A549 (cell line): ENCODE measurements at regions not wholly inside any gene's neighbourhood (a gene's known extent, or its start where the extent isn't known, plus 50 kb on each side); places are given as distances from the start of the nearest gene placed in this dataset.

Experiments
- BCL3 ChIP-seq: fragments of >200 bp; sonication (Bioruptor Twin); formaldehyde crosslinking; IDR thresholded peaks from 3 replicates; pipeline ENCODE4 v1.6.1; 2016
- HDAC2 ChIP-seq: fragments of 200-600 bp; sonication (generic); IDR thresholded peaks from 2 replicates; pipeline ENCODE4 v1.6.1; 2016
- KDM1A ChIP-seq: fragments of 200-600 bp; sonication (generic); IDR thresholded peaks from 2 replicates; pipeline ENCODE4 v1.6.1; 2016; ENCODE audit warnings: low read depth, mild to moderate bottlenecking
- NR3C1 ChIP-seq: fragments of >200 bp; sonication (Bioruptor Twin); formaldehyde crosslinking; IDR thresholded peaks from 3 replicates; pipeline ENCODE4 v1.6.1; 2017
- REST ChIP-seq: fragments of 200-600 bp; sonication (generic); IDR thresholded peaks from 2 replicates; pipeline ENCODE4 v1.6.1; 2016; ENCODE audit warnings: antibody characterized with exemption, mild to moderate bottlenecking, moderate library complexity
- ZFP36 ChIP-seq: fragments of 450-650 bp; IDR thresholded peaks from 2 replicates; pipeline ENCODE4 v1.6.1; 2014; ENCODE audit warnings: borderline replicate concordance; ENCODE audit not compliant: partially characterized antibody
- TF ChIP-seq, protein P1 (sequence below): fragments of >200 bp; sonication (Bioruptor Twin); formaldehyde crosslinking; IDR thresholded peaks from 3 replicates; pipeline ENCODE4 v1.5.1; 2016

GRCh38 chr14:38113546-38113945, 94.2 kb upstream of the SSTR1 start:
- TF ChIP-seq ZFP36 (no peak), NR3C1 (no peak), REST (no peak), KDM1A (no peak), BCL3 (no peak), HDAC2 (no peak)
- TF ChIP-seq, protein P1, sequence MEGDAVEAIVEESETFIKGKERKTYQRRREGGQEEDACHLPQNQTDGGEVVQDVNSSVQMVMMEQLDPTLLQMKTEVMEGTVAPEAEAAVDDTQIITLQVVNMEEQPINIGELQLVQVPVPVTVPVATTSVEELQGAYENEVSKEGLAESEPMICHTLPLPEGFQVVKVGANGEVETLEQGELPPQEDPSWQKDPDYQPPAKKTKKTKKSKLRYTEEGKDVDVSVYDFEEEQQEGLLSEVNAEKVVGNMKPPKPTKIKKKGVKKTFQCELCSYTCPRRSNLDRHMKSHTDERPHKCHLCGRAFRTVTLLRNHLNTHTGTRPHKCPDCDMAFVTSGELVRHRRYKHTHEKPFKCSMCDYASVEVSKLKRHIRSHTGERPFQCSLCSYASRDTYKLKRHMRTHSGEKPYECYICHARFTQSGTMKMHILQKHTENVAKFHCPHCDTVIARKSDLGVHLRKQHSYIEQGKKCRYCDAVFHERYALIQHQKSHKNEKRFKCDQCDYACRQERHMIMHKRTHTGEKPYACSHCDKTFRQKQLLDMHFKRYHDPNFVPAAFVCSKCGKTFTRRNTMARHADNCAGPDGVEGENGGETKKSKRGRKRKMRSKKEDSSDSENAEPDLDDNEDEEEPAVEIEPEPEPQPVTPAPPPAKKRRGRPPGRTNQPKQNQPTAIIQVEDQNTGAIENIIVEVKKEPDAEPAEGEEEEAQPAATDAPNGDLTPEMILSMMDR, result no peak
